WERI-Rb-1 (cell line): ENCODE measurements at regions not wholly inside any gene's neighbourhood (a gene's known extent, or its start where the extent isn't known, plus 50 kb on each side); places are given as distances from the start of the nearest gene placed in this dataset.

Source experiments
- DNase-seq: peaks from one replicate; pipeline ENCODE4 v3.0.0-alpha.2; 2020
- H3K27ac ChIP-seq: fragments of 250-450 bp; sonication (Bioruptor Pico); 2 replicates; pipeline ENCODE4 v1.5.1; 2020; ENCODE audit warnings: mild to moderate bottlenecking, moderate library complexity
- H3K27me3 ChIP-seq: fragments of 250-450 bp; sonication (Bioruptor Pico); 2 replicates; pipeline ENCODE4 v1.5.1; 2021; ENCODE audit warnings: mild to moderate bottlenecking, low read depth, moderate library complexity; ENCODE audit not compliant: insufficient read depth, severe bottlenecking
- H3K36me3 ChIP-seq: fragments of 250-450 bp; sonication (Bioruptor Pico); 2 replicates; pipeline ENCODE4 v1.5.1; 2020; ENCODE audit warnings: mild to moderate bottlenecking, moderate library complexity
- H3K4me3 ChIP-seq: 2 replicates; pipeline ENCODE4 v1.5.1; 2011; ENCODE audit warnings: low read depth, mild to moderate bottlenecking, control low read depth, low read length
- H3K9me3 ChIP-seq: fragments of 250-450 bp; sonication (Bioruptor Pico); 2 replicates; pipeline ENCODE4 v1.5.1; 2021; ENCODE audit warnings: mild to moderate bottlenecking, moderate library complexity; ENCODE audit not compliant: severe bottlenecking
- CTCF ChIP-seq: IDR thresholded peaks from 2 replicates; pipeline ENCODE4 v1.5.1; 2011; ENCODE audit warnings: low read depth, mild to moderate bottlenecking, control low read depth, inconsistent platforms, low read length

GRCh38 chr10:128839701-128840100 is 627.3 kb upstream of the MGMT start:
- H3K4me3 ChIP-seq = no peak overlapping the region
- H3K9me3 ChIP-seq = no peaks in the 10 kb centered on the region
- no peak for DNase-seq
- no peaks in the 10 kb centered on the region for H3K27me3 ChIP-seq
- no peak for TF ChIP-seq CTCF
- H3K27ac ChIP-seq = no peak overlapping the region
- no peaks in the 10 kb centered on the region for H3K36me3 ChIP-seq

DNA sequence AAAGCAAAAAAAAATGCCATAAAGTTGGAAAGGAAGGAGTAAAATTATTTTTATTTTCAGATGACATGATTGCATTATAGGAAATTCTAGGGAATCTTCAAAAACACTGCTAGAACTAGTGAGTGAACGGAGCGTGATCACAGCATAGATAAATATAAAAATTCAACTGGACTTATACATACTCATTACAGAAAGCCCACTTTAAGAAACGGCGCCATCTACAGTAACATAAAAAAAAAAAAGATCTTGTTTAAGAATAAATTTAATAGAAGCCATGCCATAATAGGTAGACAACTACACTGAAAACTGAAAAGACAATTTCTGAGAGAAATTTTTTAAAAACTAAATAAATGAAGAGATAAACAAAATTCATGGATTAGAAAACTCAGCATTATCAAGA is 623.1 kb upstream of the MGMT start:
- Histone ChIP-seq H3K9me3 (no peaks in the 10 kb centered on the region), H3K36me3 (no peaks in the 10 kb centered on the region), H3K4me3 (no peak overlapping the region), H3K27ac (no peak overlapping the region), H3K27me3 (no peaks in the 10 kb centered on the region)
- TF ChIP-seq CTCF = no peak
- no peak for DNase-seq

- Histone ChIP-seq H3K9me3 (no peaks in the 10 kb centered on the region), H3K4me3 (no peak overlapping the region), H3K36me3 (no peaks in the 10 kb centered on the region), H3K27me3 (peaks cover 7% of the 10 kb centered on the region), H3K27ac (no peak overlapping the region)
- DNase-seq = no peak
- no peak for TF ChIP-seq CTCF
Observed at GRCh38 chr10:128846927-128847326, 620.1 kb upstream of the MGMT start.

DNA sequence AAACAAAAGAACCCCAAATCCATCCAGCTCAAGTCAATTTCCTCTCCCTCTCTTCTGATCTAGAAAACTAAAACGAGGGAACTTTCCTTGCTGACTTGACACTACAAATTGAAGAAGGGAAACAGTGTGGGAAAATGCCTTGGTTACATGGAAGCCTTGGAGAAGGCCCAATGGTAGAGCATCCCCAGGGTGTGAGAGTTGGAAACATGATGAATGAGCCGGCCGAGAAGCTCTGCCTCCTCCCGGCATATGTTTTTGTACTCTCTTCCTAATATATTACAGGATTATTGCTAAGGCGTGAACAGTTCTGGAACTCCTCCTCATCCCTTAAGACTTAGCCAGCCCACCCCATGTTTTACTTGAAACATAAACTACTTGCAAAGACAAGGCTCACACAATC is 618.2 kb upstream of the MGMT start:
- Histone ChIP-seq H3K27me3 (peaks cover 7% of the 10 kb centered on the region), H3K4me3 (no peak overlapping the region), H3K27ac (no peak overlapping the region), H3K9me3 (no peaks in the 10 kb centered on the region), H3K36me3 (no peaks in the 10 kb centered on the region)
- no peak for DNase-seq
- no peak for TF ChIP-seq CTCF

GRCh38 chr10:128850647-128851046 is 616.4 kb upstream of the MGMT start:
- no peaks in the 10 kb centered on the region for H3K9me3 ChIP-seq
- no peak for TF ChIP-seq CTCF
- no peak for DNase-seq
- H3K27ac ChIP-seq = no peak overlapping the region
- no peaks in the 10 kb centered on the region for H3K36me3 ChIP-seq
- H3K4me3 ChIP-seq = no peak overlapping the region
- H3K27me3 ChIP-seq = peaks cover 7% of the 10 kb centered on the region

- no peaks in the 10 kb centered on the region for H3K36me3 ChIP-seq
- peaks cover 7% of the 10 kb centered on the region for H3K27me3 ChIP-seq
- DNase-seq = no peak
- H3K27ac ChIP-seq = no peak overlapping the region
- TF ChIP-seq CTCF = no peak
- H3K9me3 ChIP-seq = no peaks in the 10 kb centered on the region
- no peak overlapping the region for H3K4me3 ChIP-seq
Observed at GRCh38 chr10:128851281-128851680, 615.8 kb upstream of the MGMT start.
